ENCODE measurements at regions not wholly inside any gene's neighbourhood (a gene's known extent, or its start where the extent isn't known, plus 50 kb on each side); places are given as distances from the start of the nearest gene placed in this dataset.

DNA sequence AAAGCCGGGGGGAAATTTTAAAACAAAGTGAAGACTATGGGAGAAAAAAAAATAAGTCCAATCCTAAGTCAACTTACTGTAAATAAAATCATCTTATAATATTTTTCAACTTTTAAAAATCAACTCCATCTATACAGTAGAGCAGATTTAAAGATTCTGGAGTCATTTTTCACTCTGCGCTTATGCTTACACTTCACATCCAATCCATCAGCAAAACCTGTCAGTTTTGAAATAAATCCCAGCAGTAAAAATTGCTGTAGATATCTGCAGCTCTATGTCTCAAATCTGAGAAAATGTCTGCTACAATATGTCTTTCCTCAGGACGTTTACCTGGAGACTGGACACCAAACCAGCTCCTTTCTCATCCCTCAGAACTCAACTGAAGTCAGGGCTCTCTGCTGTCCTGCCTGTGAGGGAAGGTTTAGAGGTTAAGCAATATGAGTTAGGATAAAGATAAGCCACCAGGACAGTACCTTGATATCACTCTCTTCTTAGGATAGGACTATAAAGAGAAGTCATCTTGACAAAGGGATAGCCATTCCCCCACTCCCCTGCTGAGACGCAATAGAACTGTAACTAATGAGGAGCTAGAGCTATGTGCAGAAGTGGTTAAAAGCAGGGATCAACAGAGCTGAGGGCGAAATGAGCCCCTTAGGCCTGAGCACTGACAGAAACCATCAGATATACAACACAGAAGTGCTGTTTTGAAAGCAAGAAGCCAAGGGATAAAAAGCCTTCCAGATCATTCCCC is 254.7 kb upstream of the KLHL1 start:
- TF ChIP-seq, protein P1, sequence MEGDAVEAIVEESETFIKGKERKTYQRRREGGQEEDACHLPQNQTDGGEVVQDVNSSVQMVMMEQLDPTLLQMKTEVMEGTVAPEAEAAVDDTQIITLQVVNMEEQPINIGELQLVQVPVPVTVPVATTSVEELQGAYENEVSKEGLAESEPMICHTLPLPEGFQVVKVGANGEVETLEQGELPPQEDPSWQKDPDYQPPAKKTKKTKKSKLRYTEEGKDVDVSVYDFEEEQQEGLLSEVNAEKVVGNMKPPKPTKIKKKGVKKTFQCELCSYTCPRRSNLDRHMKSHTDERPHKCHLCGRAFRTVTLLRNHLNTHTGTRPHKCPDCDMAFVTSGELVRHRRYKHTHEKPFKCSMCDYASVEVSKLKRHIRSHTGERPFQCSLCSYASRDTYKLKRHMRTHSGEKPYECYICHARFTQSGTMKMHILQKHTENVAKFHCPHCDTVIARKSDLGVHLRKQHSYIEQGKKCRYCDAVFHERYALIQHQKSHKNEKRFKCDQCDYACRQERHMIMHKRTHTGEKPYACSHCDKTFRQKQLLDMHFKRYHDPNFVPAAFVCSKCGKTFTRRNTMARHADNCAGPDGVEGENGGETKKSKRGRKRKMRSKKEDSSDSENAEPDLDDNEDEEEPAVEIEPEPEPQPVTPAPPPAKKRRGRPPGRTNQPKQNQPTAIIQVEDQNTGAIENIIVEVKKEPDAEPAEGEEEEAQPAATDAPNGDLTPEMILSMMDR (IDR thresholded peaks at IDR 0.05; ENCODE audit: borderline replicate concordance, extremely low read depth, low read length, poor library complexity, severe bottlenecking) = no peak
- no peak for TF ChIP-seq EZH2 (IDR thresholded peaks at IDR 0.05; ENCODE audit: borderline replicate concordance, low read depth, low read length, severe bottlenecking)
- ATAC-seq (ENCODE audit: insufficient read depth, low read depth) (no peak), DNase-seq (no peak)
- H3K4me1 ChIP-seq (ENCODE audit: insufficient read depth, low read length) = no peaks in the 10 kb centered on the region
- H3K79me2 ChIP-seq (ENCODE audit: insufficient read depth, low read length) = no peaks in the 10 kb centered on the region
- no peak overlapping the region for H2AFZ ChIP-seq (ENCODE audit: low read depth, low read length)
- no peak overlapping the region for H3K9ac ChIP-seq (ENCODE audit: low read depth, low read length)
- H3K9me3 ChIP-seq (ENCODE audit: insufficient read depth, low read length, severe bottlenecking) = no peaks in the 10 kb centered on the region
- no peak overlapping the region for H3K4me2 ChIP-seq (ENCODE audit: insufficient read depth, low read length)
- no peaks in the 10 kb centered on the region for H4K20me1 ChIP-seq (ENCODE audit: insufficient read depth, low read length)
- no peak overlapping the region for H3K4me3 ChIP-seq (ENCODE audit: low read depth in 1 of 2, low read length in 2 of 2)
- H3K27ac ChIP-seq (ENCODE audit: low read length) = no peak overlapping the region
- H3K36me3 ChIP-seq (ENCODE audit: insufficient read depth, low read length) = no peaks in the 10 kb centered on the region
- H3K27me3 ChIP-seq (ENCODE audit: insufficient read depth, low read length, poor library complexity) = no peaks in the 10 kb centered on the region

DNA sequence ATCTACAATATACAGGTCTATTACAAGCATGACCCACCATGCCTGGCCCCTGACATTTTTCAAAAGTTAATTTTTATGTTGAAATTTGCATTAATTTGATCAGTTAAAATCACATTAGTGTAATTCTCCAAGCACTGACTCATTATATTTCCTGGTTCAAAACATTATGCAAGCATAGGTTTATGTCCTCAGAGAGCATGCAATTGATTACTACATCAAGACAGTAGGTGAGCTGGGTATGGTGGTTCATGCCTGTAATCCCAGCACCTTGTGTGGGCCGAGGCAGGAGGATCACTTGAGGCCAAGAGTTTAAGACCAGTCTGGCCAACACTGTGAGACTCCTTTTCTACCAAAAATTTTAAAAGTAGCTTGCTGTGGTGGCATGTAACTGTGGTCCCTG is 248.8 kb upstream of the KLHL1 start:
- H3K4me2 ChIP-seq (ENCODE audit: insufficient read depth, low read length) = no peak overlapping the region
- no peaks in the 10 kb centered on the region for H3K9me3 ChIP-seq (ENCODE audit: insufficient read depth, low read length, severe bottlenecking)
- H3K27me3 ChIP-seq (ENCODE audit: insufficient read depth, low read length, poor library complexity) = no peaks in the 10 kb centered on the region
- DNase-seq (no peak), ATAC-seq (ENCODE audit: insufficient read depth, low read depth) (no peak)
- H3K4me1 ChIP-seq (ENCODE audit: insufficient read depth, low read length) = no peaks in the 10 kb centered on the region
- no peaks in the 10 kb centered on the region for H3K79me2 ChIP-seq (ENCODE audit: insufficient read depth, low read length)
- H3K4me3 ChIP-seq (ENCODE audit: low read depth in 1 of 2, low read length in 2 of 2) = no peak overlapping the region
- TF ChIP-seq, protein P1 (IDR thresholded peaks at IDR 0.05; ENCODE audit: borderline replicate concordance, extremely low read depth, low read length, poor library complexity, severe bottlenecking) = no peak
- TF ChIP-seq EZH2 (IDR thresholded peaks at IDR 0.05; ENCODE audit: borderline replicate concordance, low read depth, low read length, severe bottlenecking) = no peak
- no peaks in the 10 kb centered on the region for H3K36me3 ChIP-seq (ENCODE audit: insufficient read depth, low read length)
- no peaks in the 10 kb centered on the region for H4K20me1 ChIP-seq (ENCODE audit: insufficient read depth, low read length)
- no peak overlapping the region for H2AFZ ChIP-seq (ENCODE audit: low read depth, low read length)
- H3K27ac ChIP-seq (ENCODE audit: low read length) = no peak overlapping the region
- H3K9ac ChIP-seq (ENCODE audit: low read depth, low read length) = no peak overlapping the region

DNA sequence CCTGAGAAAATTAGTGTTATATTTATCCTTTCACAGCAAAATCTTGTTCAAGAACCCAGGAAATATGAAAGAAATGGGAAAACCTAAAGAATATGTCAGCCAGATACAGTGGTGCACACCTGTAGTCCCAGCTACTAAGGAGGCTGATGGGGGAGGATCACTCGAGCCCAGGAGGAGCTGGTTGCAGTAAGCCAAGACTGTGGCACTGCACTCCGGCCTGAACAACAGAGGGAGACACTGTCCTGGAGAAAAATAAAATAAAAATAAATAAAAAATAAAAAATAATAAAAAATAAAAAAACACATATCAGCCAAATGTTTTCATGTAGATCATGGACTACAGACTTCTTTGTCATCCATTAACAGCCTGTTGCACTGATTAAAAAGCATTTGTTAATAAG is 244.8 kb upstream of the KLHL1 start:
- no peak overlapping the region for H3K4me2 ChIP-seq (ENCODE audit: insufficient read depth, low read length)
- no peaks in the 10 kb centered on the region for H3K36me3 ChIP-seq (ENCODE audit: insufficient read depth, low read length)
- ATAC-seq (ENCODE audit: insufficient read depth, low read depth) (no peak), DNase-seq (no peak)
- H3K27me3 ChIP-seq (ENCODE audit: insufficient read depth, low read length, poor library complexity) = no peaks in the 10 kb centered on the region
- H3K4me3 ChIP-seq (ENCODE audit: low read depth in 1 of 2, low read length in 2 of 2) = no peak overlapping the region
- H3K79me2 ChIP-seq (ENCODE audit: insufficient read depth, low read length) = no peaks in the 10 kb centered on the region
- H2AFZ ChIP-seq (ENCODE audit: low read depth, low read length) = no peak overlapping the region
- no peak overlapping the region for H3K9ac ChIP-seq (ENCODE audit: low read depth, low read length)
- TF ChIP-seq EZH2 (IDR thresholded peaks at IDR 0.05; ENCODE audit: borderline replicate concordance, low read depth, low read length, severe bottlenecking) = no peak
- TF ChIP-seq, protein P1 (IDR thresholded peaks at IDR 0.05; ENCODE audit: borderline replicate concordance, extremely low read depth, low read length, poor library complexity, severe bottlenecking) = no peak
- H3K4me1 ChIP-seq (ENCODE audit: insufficient read depth, low read length) = no peaks in the 10 kb centered on the region
- no peaks in the 10 kb centered on the region for H4K20me1 ChIP-seq (ENCODE audit: insufficient read depth, low read length)
- no peak overlapping the region for H3K27ac ChIP-seq (ENCODE audit: low read length)
- no peaks in the 10 kb centered on the region for H3K9me3 ChIP-seq (ENCODE audit: insufficient read depth, low read length, severe bottlenecking)

All from DND-41 (cell line).